ENCODE measurements at regions not wholly inside any gene's neighbourhood (a gene's known extent, or its start where the extent isn't known, plus 50 kb on each side); places are given as distances from the start of the nearest gene placed in this dataset.

GRCh38 chr2:217634871-217635270 lies 367.9 kb downstream of the TNS1 start:
- no peak for DNase-seq
- Mint-ChIP-seq H3K36me3 (no peaks in the 10 kb centered on the region), H3K27me3 (ENCODE audit: low read depth in 3 of 3) (peaks cover 0 to 8% (median 2%) of the 10 kb centered on the region in 3 donors), H3K27ac (no peak overlapping the region), H3K4me1 (no peaks in the 10 kb centered on the region), H3K9me3 (peaks cover 0 to 3% (median 0%) of the 10 kb centered on the region in 6 donors), H3K4me3 (no peak overlapping the region)

GRCh38 chr2:217632043-217632442 lies 370.8 kb downstream of the TNS1 start:
- no peak overlapping the region for H3K4me3 Mint-ChIP-seq
- peaks cover 0 to 3% (median 0%) of the 10 kb centered on the region in 6 donors for H3K9me3 Mint-ChIP-seq
- DNase-seq = no peak

GRCh38 chr2:217631115-217631514 lies 371.7 kb downstream of the TNS1 start:
- Mint-ChIP-seq H3K9me3 (peaks cover 0 to 3% (median 0%) of the 10 kb centered on the region in 6 donors), H3K27me3 (ENCODE audit: low read depth in 3 of 3) (peaks cover 0 to 11% (median 3%) of the 10 kb centered on the region in 3 donors), H3K4me3 (no peak overlapping the region), H3K4me1 (no peaks in the 10 kb centered on the region), H3K27ac (no peak overlapping the region), H3K36me3 (no peaks in the 10 kb centered on the region)
- DNase-seq = no peak

More at GRCh38 chr2:217632043-217632442, 370.8 kb downstream of the TNS1 start:
- Mint-ChIP-seq H3K27me3 (ENCODE audit: low read depth in 3 of 3) (peaks cover 2 to 11% (median 3%) of the 10 kb centered on the region in 3 donors), H3K36me3 (no peaks in the 10 kb centered on the region), H3K27ac (no peak overlapping the region), H3K4me1 (no peaks in the 10 kb centered on the region)

- no peak overlapping the region for H3K27ac Mint-ChIP-seq
- peaks cover 4 to 6% (median 4%) of the 10 kb centered on the region in 3 donors for H3K27me3 Mint-ChIP-seq (ENCODE audit: low read depth in 3 of 3)
- H3K36me3 Mint-ChIP-seq = no peaks in the 10 kb centered on the region
- no peaks in the 10 kb centered on the region for H3K4me1 Mint-ChIP-seq
- DNase-seq = no peak
- no peak overlapping the region for H3K4me3 Mint-ChIP-seq
- H3K9me3 Mint-ChIP-seq = peaks cover 0 to under 1% (median 0%) of the 10 kb centered on the region in 6 donors
Observed at GRCh38 chr2:217629347-217629746, 373.4 kb downstream of the TNS1 start.

- Mint-ChIP-seq H3K4me1 (no peaks in the 10 kb centered on the region), H3K9me3 (no peaks in the 10 kb centered on the region), H3K27me3 (ENCODE audit: low read depth in 3 of 3) (peaks cover 4 to 6% (median 4%) of the 10 kb centered on the region in 3 donors), H3K36me3 (no peaks in the 10 kb centered on the region), H3K27ac (no peak overlapping the region), H3K4me3 (no peak overlapping the region)
- DNase-seq = no peak
Observed at GRCh38 chr2:217628061-217628460, 374.7 kb downstream of the TNS1 start.

- H3K4me3 Mint-ChIP-seq = no peak overlapping the region
- no peak for DNase-seq
- no peaks in the 10 kb centered on the region for H3K36me3 Mint-ChIP-seq
- H3K27ac Mint-ChIP-seq = no peak overlapping the region
- no peaks in the 10 kb centered on the region for H3K9me3 Mint-ChIP-seq
- peaks cover 3 to 4% (median 4%) of the 10 kb centered on the region in 3 donors for H3K27me3 Mint-ChIP-seq (ENCODE audit: low read depth in 3 of 3)
- H3K4me1 Mint-ChIP-seq = no peaks in the 10 kb centered on the region
Observed at GRCh38 chr2:217626926-217627325, 375.9 kb downstream of the TNS1 start.

GRCh38 chr2:217625557-217626169 lies 377.1 kb downstream of the TNS1 start:
- H3K4me3 Mint-ChIP-seq = no peak overlapping the region
- no peak overlapping the region for H3K27ac Mint-ChIP-seq
- no peaks in the 10 kb centered on the region for H3K9me3 Mint-ChIP-seq
- no peaks in the 10 kb centered on the region for H3K4me1 Mint-ChIP-seq
- H3K36me3 Mint-ChIP-seq = no peaks in the 10 kb centered on the region
- peaks cover 3 to 4% (median 4%) of the 10 kb centered on the region in 3 donors for H3K27me3 Mint-ChIP-seq (ENCODE audit: low read depth in 3 of 3)
- no peak for DNase-seq

- Mint-ChIP-seq H3K36me3 (no peaks in the 10 kb centered on the region), H3K27ac (no peak overlapping the region), H3K4me3 (no peak overlapping the region), H3K27me3 (ENCODE audit: low read depth in 3 of 3) (peaks cover 0 to 4% (median 2%) of the 10 kb centered on the region in 3 donors), H3K9me3 (no peaks in the 10 kb centered on the region), H3K4me1 (no peaks in the 10 kb centered on the region)
- no peak for DNase-seq
Observed at GRCh38 chr2:217623281-217623912, 379.4 kb downstream of the TNS1 start.

GRCh38 chr2:217622205-217623060 lies 380.4 kb downstream of the TNS1 start:
- Mint-ChIP-seq H3K27ac (no peak overlapping the region), H3K36me3 (no peaks in the 10 kb centered on the region), H3K4me1 (no peaks in the 10 kb centered on the region)

GRCh38 chr2:217621391-217621801 lies 381.4 kb downstream of the TNS1 start:
- Mint-ChIP-seq H3K4me1 (no peaks in the 10 kb centered on the region), H3K36me3 (no peaks in the 10 kb centered on the region), H3K4me3 (no peak overlapping the region), H3K27ac (no peak overlapping the region), H3K27me3 (ENCODE audit: low read depth in 3 of 3) (peaks cover 0 to 4% (median 2%) of the 10 kb centered on the region in 3 donors), H3K9me3 (no peaks in the 10 kb centered on the region)
- DNase-seq = no peak

More at GRCh38 chr2:217622205-217623060, 380.4 kb downstream of the TNS1 start:
- peaks cover 0 to 4% (median 2%) of the 10 kb centered on the region in 3 donors for H3K27me3 Mint-ChIP-seq (ENCODE audit: low read depth in 3 of 3)
- H3K4me3 Mint-ChIP-seq = no peak overlapping the region
- no peak for DNase-seq
- no peaks in the 10 kb centered on the region for H3K9me3 Mint-ChIP-seq

- H3K4me3 Mint-ChIP-seq = no peak overlapping the region
- no peak for DNase-seq
- H3K27ac Mint-ChIP-seq = no peak overlapping the region
- no peaks in the 10 kb centered on the region for H3K4me1 Mint-ChIP-seq
- H3K9me3 Mint-ChIP-seq = no peaks in the 10 kb centered on the region
- H3K27me3 Mint-ChIP-seq (ENCODE audit: low read depth in 3 of 3) = no peaks in the 10 kb centered on the region
- H3K36me3 Mint-ChIP-seq = no peaks in the 10 kb centered on the region
Observed at GRCh38 chr2:217618744-217619143, 384.1 kb downstream of the TNS1 start.

- no peak overlapping the region for H3K4me3 Mint-ChIP-seq
- H3K36me3 Mint-ChIP-seq = no peaks in the 10 kb centered on the region
- H3K4me1 Mint-ChIP-seq = no peaks in the 10 kb centered on the region
- H3K27ac Mint-ChIP-seq = no peak overlapping the region
- H3K9me3 Mint-ChIP-seq = no peaks in the 10 kb centered on the region
- H3K27me3 Mint-ChIP-seq (ENCODE audit: low read depth in 3 of 3) = no peaks in the 10 kb centered on the region
- DNase-seq = no peak
Observed at GRCh38 chr2:217617616-217618022, 385.2 kb downstream of the TNS1 start.

- Mint-ChIP-seq H3K4me1 (no peaks in the 10 kb centered on the region), H3K4me3 (no peak overlapping the region), H3K36me3 (peaks cover 0 to 3% (median 0%) of the 10 kb centered on the region in 3 donors), H3K27ac (no peak overlapping the region), H3K9me3 (no peaks in the 10 kb centered on the region), H3K27me3 (ENCODE audit: low read depth in 3 of 3) (no peaks in the 10 kb centered on the region)
- DNase-seq = no peak
Observed at GRCh38 chr2:217616936-217617335, 385.9 kb downstream of the TNS1 start.

GRCh38 chr2:217615171-217615570 lies 387.6 kb downstream of the TNS1 start:
- H3K4me3 Mint-ChIP-seq = no peak overlapping the region
- DNase-seq = no peak
- peaks cover 0 to 3% (median 0%) of the 10 kb centered on the region in 3 donors for H3K36me3 Mint-ChIP-seq
- H3K9me3 Mint-ChIP-seq = no peaks in the 10 kb centered on the region
- no peak overlapping the region for H3K27ac Mint-ChIP-seq
- no peaks in the 10 kb centered on the region for H3K27me3 Mint-ChIP-seq (ENCODE audit: low read depth in 3 of 3)
- H3K4me1 Mint-ChIP-seq = peaks cover 10 to 12% of the 10 kb centered on the region in 2 donors
